Kidney (tissue), 13 donors: ENCODE measurements at regions not wholly inside any gene's neighbourhood (a gene's known extent, or its start where the extent isn't known, plus 50 kb on each side); places are given as distances from the start of the nearest gene placed in this dataset.

Experiments
- DNase-seq, 5 donors: peaks; one replicate each; pipeline ENCODE4 v3.0.0-alpha.2; 2013 to 2020
- FAIRE-seq: peaks from 2 replicates; lab custom pipeline; 2012; peaks lifted over from hg19 to GRCh38; lab: Jason Lieb, UNC
- H3K27ac ChIP-seq, 2 donors: one replicate each; pipeline ENCODE4 v1.7.0; 2013; ENCODE audit warnings: low read depth in 2 of 2, low read length in 2 of 2, inconsistent platforms in 1 of 2
- H3K27me3 ChIP-seq: one replicate; pipeline ENCODE4 v1.7.1; 2013; ENCODE audit warnings: low read length, inconsistent platforms; ENCODE audit not compliant: control insufficient read depth, insufficient read depth
- H3K36me3 ChIP-seq, 3 donors: one replicate each; pipeline versions ENCODE4 v1.7.0 to v1.7.1; 2013; ENCODE audit warnings: low read length in 3 of 3, control low read depth in 1 of 3, inconsistent platforms in 1 of 3; ENCODE audit not compliant: insufficient read depth in 3 of 3, control insufficient read depth in 2 of 3
- H3K4me1 ChIP-seq, 3 donors: one replicate each; pipeline versions ENCODE4 v1.7.0 to v1.7.1; 2013; ENCODE audit warnings: low read length in 3 of 3, inconsistent platforms in 1 of 3, low read depth in 1 of 3; ENCODE audit not compliant: control insufficient read depth in 2 of 3, insufficient read depth in 2 of 3
- H3K4me3 ChIP-seq, 3 donors: one replicate each; pipeline versions ENCODE4 v1.7.0 to v1.8.1; 2013; ENCODE audit warnings: low read length in 3 of 3, control low read depth in 1 of 3, inconsistent platforms in 1 of 3
- H3K9ac ChIP-seq, 3 donors: one replicate each; pipeline versions ENCODE4 v1.7.0 to v1.7.1; 2013; ENCODE audit warnings: low read length in 3 of 3, control low read depth in 1 of 3, inconsistent platforms in 1 of 3
- H3K9me3 ChIP-seq, 3 donors: one replicate each; pipeline versions ENCODE4 v1.7.0 to v1.7.1; 2013; ENCODE audit warnings: low read length in 3 of 3, control low read depth in 1 of 3, inconsistent platforms in 1 of 3; ENCODE audit not compliant: control insufficient read depth in 2 of 3, insufficient read depth in 1 of 3
- intact Hi-C: fragments of 100-400 bp; cut with DNase I; formaldehyde crosslinking; loops from one replicate; pipeline ENCODE4 v1.11.1; 2022
- TF ChIP-seq, protein P1 (sequence below): IDR thresholded peaks from 3 replicates; pipeline ENCODE4 v1.5.1; 2012; ENCODE audit warnings: mild to moderate bottlenecking, moderate library complexity, borderline replicate concordance; ENCODE audit not compliant: insufficient read depth; ENCODE audit errors: extremely low read depth
- donor health status: control.
- donor health status: control.
- donor health status: control.
- donor health status: control.
- donor health status: control.
- donor health status: DM: yes; HTN: yes; CAD: no.
- donor health status: Normal renal cell carcinoma (clear cell type).

DNA sequence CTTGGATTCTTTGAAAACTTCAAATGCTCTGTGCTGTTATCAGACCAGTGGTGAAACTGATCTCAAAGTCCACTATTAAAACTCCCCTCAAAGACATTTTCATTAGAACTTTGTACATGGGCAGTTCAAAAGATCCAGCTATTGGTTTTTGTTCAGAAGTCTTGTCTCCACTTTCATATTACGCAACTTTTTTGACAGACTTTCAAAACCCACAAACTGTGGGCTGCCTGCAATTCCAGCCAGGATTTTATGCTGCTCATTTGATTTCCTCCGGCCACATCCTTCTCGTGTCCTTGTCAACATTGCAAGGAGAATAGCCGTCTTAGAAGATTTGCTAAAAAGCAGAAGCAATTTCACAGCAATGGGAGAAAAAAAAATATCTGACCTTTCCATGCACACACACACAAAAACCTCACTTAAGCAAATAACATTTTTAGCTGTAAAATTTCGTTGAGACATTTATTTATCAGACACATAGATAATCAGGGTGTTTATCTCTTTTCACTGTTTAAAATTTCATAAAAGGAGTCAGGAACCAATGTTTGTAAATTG is 1990.5 kb downstream of the MAT2B start:
- TF ChIP-seq, protein P1, sequence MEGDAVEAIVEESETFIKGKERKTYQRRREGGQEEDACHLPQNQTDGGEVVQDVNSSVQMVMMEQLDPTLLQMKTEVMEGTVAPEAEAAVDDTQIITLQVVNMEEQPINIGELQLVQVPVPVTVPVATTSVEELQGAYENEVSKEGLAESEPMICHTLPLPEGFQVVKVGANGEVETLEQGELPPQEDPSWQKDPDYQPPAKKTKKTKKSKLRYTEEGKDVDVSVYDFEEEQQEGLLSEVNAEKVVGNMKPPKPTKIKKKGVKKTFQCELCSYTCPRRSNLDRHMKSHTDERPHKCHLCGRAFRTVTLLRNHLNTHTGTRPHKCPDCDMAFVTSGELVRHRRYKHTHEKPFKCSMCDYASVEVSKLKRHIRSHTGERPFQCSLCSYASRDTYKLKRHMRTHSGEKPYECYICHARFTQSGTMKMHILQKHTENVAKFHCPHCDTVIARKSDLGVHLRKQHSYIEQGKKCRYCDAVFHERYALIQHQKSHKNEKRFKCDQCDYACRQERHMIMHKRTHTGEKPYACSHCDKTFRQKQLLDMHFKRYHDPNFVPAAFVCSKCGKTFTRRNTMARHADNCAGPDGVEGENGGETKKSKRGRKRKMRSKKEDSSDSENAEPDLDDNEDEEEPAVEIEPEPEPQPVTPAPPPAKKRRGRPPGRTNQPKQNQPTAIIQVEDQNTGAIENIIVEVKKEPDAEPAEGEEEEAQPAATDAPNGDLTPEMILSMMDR = no peak
- no peak for DNase-seq
- Histone ChIP-seq H3K9me3 (no peaks in the 10 kb centered on the region), H3K4me1 (no peaks in the 10 kb centered on the region), H3K27me3 (no peaks in the 10 kb centered on the region), H3K9ac (no peak overlapping the region), H3K27ac (no peak overlapping the region), H3K4me3 (no peak overlapping the region), H3K36me3 (no peaks in the 10 kb centered on the region)
- FAIRE-seq = no peak
- intact Hi-C loops = no loop called here

GRCh38 chr5:165497707-165498106 is 1992.3 kb downstream of the MAT2B start:
- no peak for FAIRE-seq
- intact Hi-C loops = no loop called here
- DNase-seq = no peak
- Histone ChIP-seq H3K9me3 (no peaks in the 10 kb centered on the region), H3K27ac (no peak overlapping the region), H3K36me3 (no peaks in the 10 kb centered on the region), H3K27me3 (no peaks in the 10 kb centered on the region), H3K9ac (no peak overlapping the region), H3K4me3 (no peak overlapping the region), H3K4me1 (no peaks in the 10 kb centered on the region)
- TF ChIP-seq, protein P1 = no peak

- H3K4me1 ChIP-seq = no peaks in the 10 kb centered on the region
- TF ChIP-seq, protein P1 = no peak
- no peaks in the 10 kb centered on the region for H3K27me3 ChIP-seq
- DNase-seq (no peak), FAIRE-seq (no peak)
- no peak overlapping the region for H3K4me3 ChIP-seq
- intact Hi-C loops = no loop called here
- no peak overlapping the region for H3K9ac ChIP-seq
- H3K27ac ChIP-seq = no peak overlapping the region
- no peaks in the 10 kb centered on the region for H3K36me3 ChIP-seq
- no peaks in the 10 kb centered on the region for H3K9me3 ChIP-seq
These were observed 1997.7 kb downstream of the MAT2B start for GRCh38 chr5:165502893-165503691.
